GM18909 (cell line): ENCODE measurements at regions not wholly inside any gene's neighbourhood (a gene's known extent, or its start where the extent isn't known, plus 50 kb on each side); places are given as distances from the start of the nearest gene placed in this dataset.
"Not testable (repeated sequence)": the region's sequence is repeated elsewhere in the genome, so short reads cannot be mapped to it uniquely, and the experiment has no call there.

Source experiments
- ATAC-seq: cut with Tn5 transposase; IDR thresholded peaks from one replicate; pipeline ENCODE4 v1.9.1; 2021; ENCODE audit warnings: mild to moderate bottlenecking; ENCODE audit not compliant: unreplicated experiment, poor library complexity

DNA sequence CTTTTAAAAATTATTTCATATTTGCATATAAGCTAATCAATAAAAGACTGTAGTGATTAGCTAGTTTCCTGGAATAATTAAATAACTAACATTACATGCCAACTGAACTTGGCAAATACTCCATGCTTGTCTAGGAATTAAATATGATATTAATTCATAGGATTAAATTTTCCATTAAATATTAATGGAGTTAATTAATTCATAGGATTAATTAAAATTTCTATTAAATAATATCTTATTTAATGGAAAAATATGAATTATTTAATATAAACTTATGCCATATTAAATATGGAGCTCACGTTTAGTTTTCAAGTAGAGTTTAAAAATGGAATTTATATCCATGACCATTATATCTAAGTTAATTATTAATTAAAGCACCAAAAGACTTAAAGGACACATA, 517.8 kb upstream of the DAB2 start:
- no peak for ATAC-seq

DNA sequence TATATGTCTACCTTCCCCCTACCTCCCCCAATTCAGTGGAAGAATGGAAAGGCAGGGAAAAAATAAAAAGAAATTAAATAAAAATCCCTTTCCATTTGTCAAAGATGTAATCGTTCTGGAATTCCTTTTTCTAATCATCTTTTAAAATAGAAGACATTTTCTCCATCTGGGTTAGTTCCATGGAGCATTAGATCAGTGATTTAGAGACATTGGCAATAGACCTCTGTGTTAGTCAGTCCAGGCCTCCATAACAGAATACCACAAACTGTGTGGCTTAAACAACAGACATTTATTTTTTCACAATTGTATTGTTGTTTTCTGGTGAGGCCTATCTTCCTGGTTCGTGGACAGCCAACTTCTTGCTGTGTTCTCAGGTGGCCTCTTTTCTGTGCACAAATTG, 516.6 kb upstream of the DAB2 start:
- no peak for ATAC-seq

DNA sequence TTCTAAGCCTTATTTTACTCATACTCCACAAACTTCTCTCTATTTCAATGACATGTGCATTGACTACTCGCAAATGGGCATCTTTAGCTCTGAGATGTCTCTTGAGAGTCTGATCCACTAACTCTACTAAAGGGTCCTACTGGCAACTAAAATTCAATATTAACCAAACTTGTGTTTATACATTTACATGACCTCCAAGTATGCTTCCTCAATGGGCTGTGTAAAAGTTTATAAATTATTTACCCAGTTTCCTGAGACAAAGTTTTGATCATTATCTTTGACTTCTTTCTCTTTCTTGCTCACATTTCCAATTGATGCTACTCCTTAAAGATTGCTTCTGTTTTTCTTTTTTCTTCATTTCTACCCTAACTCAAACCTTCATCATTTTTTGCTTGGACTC, 510.1 kb upstream of the DAB2 start:
- no peak for ATAC-seq

DNA sequence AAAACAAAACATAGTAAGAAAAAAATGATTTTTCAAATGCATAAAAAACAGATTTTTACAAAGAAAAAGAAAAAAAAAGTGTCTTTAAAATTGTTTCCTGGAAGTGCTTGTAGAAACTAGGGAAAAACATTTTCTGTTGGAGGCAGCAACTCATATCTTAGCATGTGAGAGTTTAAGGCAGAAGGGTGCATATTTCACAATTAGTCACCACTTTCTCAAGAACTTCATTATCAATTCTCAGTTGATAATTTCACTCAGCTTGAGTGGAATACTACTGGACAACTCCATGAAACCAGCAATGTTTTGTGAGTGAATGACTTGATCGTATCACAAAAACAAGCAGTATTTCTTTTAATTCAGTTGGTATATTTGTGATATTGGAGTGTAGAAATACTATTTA, 508.3 kb upstream of the DAB2 start:
- no peak for ATAC-seq

DNA sequence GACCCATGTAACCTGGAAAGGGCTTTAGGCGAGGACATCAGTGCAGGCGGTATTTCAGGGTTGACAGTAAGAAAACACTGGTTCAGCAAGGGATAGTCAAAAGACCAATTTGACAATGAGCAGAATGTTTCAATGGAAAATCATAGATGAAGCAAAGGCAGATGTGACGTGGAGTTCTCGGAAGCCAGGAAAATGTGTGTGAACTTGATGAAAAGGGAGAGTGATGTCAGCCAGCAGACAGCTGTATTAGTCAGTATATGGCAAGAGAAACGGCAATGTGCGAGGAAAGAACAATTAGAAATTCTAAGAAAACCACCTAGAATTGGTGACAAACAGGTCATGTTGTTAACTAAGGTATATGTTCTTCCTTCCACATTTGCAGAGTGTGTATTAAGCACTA, 503.9 kb upstream of the DAB2 start:
- ATAC-seq = no peak

DNA sequence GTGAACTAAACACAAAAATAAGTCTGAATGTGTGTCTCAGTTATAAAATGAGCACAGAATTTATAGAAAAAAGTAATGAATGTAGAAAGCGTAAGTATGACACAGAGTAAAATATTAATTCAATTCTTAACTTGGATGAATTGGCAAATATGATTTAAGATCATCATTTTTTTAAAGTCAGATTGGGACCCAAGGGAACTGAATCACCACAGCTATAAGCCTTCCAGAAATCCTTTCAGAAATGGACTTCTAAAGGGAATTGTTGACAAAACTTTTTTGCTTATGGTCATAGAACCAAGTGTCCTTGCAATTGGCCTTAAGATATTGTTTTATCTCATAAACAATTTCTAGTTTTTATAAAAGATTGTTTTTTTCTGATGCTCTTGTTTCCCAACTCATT, 495.1 kb upstream of the DAB2 start:
- no peak for ATAC-seq

DNA sequence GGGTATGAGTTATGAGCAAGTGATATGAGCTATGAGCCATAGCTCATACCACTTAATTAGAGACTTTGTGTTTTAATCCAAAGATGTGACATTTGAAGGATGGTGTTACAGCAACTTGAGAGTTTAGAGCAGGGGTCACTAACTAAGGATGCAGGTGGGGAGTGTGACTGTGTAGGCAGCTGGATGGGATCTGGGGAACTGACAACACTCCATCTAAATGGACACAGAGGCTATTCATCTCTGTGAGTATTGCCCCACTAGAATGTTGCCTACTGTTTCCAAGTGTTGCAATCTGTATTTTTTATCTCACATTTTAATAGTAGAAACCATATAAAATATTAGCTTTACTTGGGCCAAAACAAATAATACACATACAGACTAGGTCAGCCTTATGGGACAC, 488.1 kb upstream of the DAB2 start:
- no peak for ATAC-seq

DNA sequence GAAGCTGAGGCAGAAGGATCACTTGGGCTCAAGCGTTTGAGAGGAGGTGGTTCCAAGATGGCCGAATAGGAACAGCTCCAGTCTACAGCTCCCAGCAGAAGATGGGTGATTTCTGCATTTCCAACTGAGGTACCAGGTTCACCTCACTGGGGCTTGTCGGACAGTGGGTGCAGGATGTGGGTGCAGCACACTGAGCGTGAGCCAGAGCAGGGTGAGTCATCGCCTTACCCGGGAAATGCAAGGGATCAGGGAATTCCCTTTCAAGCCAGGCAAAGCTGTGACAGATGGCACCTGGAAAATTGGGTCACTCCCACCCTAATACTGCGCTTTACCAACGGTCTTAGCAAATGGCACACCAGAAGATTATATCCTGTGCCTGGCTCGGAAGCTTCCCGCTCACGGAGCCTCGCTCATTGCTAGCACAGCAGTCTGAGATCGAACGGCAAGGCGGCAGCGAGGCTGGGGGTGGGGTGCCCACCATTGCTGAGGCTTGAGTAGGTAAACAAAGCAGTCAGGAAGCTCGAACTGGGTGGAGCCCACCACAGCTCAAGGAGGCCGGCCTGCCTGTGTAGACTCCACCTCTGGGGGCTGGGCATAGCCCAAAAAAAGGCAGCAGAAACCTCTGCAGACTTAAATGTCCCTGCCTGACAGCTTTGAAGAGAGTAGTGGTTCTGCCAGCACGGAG, 482.6 kb upstream of the DAB2 start:
- not testable (repeated sequence) for ATAC-seq

DNA sequence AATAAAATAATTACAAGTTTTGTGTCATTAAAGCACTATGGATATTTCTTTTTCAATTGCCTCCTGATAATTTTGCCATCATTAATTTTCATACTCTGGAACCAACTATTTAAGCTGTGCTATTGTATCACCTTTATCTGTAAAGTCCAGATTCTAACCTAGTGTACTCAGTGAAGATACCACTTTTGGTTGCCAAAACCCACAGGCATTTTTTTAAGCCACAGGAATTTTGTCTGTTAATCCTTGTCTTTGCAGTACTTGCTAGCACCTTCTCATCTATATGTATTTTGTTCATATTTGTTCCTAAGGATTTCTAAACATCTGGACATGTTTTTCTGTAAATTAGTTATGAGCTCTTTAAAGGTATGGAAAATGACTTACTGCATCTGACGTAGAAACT, 481.4 kb upstream of the DAB2 start:
- ATAC-seq = no peak

DNA sequence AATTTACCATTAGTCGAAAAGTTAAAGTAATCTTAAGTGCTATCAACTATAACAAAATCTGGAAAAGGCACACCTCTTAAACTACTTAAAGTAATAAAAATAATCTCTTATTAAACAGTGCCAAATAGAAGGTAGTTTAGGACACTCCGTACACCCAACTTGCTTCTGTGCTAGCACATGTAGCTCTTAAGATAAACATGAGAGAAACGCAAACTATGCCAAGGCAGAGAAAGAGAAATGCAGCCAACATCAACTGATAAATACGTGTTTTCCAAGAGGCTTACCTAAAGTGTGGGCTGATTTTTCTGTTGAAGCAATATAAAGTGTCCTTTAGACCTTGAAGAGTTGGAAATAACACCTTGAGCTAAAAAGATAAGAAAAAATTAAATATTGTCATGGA, 480.6 kb upstream of the DAB2 start:
- ATAC-seq = no peak

DNA sequence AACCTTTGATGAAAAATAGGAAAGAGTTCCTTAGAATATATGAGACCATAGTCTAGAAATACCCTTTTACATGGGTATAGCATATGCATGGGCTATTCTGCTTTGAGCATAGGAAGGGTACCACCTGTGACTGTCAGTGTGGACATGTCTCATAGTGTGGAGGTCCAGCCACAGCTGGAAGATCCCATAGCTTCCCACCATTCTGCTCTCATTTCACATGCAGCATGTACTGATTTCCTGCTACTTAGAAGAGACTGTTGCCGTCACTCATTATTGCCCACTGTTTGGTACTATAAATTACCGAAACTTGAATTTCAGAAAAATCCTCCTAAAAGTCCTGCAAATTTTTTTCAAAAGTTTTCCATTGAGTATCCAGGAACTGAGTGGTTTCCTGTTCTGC, 477.8 kb upstream of the DAB2 start:
- no peak for ATAC-seq

DNA sequence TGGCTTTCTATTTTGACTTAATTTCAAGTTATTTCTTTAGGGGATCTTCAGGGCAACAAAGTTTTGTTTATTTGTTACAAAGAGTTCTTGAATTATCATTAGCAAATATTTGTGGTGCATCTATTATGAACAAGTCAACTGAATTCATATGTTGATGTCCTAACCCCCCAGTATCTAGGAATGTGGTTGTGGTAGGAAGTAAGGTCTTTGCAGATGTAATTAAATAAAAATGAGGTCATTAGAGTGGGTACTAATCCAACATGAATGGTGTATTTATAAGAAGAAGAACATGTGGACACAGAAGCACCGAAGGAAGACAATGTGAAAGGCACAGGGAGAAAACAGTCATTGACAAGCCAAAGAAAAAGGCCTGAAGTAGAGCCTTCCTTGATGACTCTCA, 474.0 kb upstream of the DAB2 start:
- ATAC-seq = no peak

DNA sequence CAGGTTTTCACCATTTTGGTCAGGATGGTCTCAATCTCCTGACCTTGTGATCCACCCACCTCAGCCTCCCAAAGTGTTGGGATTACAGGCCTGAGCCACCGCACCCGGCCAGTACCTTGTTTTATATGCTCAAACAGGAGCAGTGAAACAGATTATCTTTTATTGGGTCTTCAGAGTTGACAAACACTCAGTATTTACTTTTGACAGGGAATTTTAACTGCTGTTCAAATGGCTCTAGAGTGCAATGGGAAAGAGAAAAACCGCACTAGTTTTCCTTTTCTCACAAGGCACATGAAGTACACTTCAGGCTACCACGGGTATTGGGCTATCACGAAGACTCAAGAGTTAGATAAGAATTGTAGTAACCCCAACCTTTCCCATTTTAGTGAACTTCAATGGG, 471.9 kb upstream of the DAB2 start:
- no peak for ATAC-seq

DNA sequence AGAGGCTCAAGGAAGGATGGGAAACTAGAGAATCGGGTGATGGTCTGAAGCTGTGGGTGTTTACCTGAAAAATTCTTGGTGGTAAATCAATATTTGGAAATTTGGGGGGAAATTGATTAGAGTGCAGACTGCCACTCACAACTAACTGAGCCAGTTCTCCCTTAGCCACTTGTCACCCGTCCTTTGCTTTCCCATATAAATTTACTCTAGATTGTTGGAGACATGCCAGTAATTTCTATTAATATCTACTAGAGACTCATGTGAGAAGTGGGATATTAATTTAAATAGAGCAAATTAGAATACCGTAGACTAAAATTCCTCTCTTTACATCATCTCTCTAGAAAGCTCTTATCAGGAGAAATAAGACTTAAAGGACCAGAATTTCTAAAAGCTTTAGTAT, 471.3 kb upstream of the DAB2 start:
- ATAC-seq = no peak

DNA sequence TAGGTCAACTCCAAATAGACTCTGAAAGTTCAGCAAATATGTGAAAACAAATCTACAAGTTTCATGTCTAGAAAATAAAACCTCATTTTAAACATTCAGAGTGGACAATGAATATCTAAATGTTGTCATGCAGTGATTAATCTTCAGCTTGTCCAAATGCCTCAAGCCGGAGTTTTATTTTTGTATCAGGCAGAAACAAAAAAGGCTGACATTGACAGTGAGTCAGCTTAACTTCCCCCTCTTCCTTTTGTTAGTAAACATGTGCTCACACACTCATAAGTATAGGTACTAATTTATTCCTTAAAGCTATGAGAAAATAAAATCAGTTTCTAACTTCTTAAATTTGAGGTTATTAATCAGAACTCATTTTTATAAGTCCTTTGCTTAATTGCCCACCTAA, 467.9 kb upstream of the DAB2 start:
- no peak for ATAC-seq

DNA sequence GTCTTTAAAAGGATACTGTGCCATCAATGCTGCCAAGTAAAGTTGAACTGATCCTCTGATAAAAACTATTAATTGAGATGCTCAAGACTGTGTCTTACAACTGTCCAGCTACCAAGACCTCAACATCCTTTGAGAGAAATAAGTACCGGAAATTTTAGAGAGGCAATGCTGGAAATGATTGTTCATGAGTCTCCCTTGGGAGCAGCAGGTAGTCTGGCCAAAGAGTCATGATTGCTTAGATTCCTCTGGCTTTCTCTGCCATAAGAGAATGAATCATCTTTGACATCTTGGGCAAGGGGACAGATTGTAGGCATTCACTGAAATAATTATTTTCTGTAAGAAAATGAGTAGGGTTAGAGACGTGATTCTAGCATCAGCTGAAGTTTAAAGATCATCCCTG, 466.6 kb upstream of the DAB2 start:
- no peak for ATAC-seq

DNA sequence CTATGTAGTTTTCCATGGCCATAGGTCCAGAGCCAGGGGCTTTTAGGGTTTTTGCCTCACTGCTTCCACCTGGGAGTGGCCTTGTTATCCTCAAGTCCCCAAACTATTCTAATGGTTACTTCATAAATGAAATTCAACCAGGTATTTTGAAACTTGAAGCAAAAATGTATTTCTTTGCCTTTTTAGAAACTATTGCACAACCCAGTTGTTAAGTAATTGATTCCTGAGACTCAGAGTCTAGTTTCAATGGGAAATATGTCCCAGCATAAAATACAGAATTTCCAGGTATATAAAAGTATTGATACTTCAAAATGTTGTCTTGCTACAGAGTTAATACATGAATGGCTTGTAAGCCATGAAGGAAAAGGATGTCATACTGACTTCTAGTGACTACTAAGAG, 456.2 kb upstream of the DAB2 start:
- no peak for ATAC-seq

DNA sequence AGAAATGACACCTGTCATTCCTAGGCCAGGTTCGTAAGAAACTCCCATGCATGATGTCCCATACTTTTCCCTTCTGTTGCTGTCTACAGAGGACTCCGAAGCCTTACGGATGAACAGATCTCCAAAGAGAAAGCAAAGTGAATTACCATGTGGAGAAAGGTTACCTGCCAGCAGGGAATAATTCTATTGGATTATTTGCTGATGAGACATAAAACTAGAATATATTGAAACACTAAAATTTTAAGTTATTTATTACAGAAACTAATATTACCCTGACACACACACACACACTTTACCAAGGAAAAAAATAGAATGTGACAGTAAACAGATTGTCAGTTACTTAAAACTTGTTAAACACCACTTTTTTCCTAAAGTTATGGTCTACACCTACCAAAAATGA, 452.7 kb upstream of the DAB2 start:
- ATAC-seq = no peak

DNA sequence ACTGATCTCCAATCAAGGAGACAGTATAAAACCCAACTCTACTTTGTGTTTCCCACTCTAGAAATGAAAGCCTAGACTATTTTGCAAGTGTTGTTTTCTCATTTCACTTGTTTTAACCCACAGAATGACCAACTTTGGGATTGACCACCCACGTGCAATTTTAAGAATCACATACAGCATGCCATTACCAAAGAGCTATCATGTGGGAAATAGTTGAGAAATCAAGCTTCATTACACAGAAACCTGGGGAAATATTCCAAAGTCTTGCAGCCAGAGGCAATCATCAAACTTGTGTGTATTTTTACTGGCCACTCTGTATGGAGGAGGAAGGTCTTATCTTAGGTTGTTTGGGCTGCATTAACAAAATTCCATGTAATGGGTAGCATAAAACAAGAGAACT, 451.4 kb upstream of the DAB2 start:
- no peak for ATAC-seq

DNA sequence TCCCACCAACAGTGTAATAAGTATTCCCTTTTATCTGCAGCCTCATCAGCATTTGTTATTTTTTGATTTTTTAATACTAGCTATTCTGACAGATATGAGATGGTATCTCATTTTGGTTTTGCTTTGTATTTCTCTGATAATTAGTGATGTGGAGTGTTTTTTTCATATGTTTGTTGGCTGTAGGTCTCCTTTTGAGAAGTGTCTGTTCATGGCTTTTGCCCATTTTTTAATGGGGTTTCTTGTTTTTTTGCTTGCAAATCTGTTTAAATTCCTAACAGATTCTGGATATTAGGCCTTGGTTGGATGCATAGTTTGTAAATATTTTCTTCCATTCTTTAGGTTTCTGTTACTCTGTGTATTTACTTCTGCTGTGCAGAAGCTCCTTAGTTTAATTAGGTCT, 445.4 kb upstream of the DAB2 start:
- ATAC-seq = no peak

DNA sequence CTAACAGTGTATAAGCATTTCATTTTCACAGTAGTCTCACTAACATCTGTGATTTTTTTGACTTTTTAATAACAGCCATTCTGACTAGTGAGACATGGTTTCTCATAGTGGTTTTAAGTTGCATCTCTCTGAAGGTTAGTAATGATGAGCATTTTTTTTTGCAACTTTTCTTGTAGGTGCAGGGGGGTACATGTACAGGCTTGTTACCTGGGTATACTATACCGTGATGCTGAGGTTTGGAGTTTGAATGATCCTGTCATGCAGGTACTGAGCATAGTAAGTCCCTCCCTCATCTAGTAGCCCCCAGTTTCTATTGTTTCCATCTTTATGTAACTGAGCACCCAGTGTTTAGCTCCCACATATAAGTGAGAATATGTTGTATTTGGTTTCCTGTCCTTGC, 444.6 kb upstream of the DAB2 start:
- no peak for ATAC-seq

DNA sequence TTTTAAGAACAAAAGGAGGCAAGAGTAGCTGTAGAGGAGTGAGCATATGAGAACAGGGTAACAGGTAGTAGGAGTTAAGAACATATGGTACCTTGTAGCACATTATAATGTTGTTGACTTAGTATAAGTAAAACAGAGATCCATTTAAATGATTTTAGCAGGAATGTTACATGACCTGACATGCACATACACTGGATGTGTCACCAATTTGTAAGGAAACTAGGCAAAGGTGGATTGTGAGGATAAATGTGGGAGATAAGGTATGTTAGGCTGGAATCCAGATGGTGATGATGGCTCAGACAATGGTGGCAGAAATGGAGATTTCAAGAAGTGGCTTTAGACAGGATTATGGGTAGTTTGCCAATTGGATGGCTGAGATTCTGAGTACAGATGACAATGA, 443.1 kb upstream of the DAB2 start:
- ATAC-seq = no peak

DNA sequence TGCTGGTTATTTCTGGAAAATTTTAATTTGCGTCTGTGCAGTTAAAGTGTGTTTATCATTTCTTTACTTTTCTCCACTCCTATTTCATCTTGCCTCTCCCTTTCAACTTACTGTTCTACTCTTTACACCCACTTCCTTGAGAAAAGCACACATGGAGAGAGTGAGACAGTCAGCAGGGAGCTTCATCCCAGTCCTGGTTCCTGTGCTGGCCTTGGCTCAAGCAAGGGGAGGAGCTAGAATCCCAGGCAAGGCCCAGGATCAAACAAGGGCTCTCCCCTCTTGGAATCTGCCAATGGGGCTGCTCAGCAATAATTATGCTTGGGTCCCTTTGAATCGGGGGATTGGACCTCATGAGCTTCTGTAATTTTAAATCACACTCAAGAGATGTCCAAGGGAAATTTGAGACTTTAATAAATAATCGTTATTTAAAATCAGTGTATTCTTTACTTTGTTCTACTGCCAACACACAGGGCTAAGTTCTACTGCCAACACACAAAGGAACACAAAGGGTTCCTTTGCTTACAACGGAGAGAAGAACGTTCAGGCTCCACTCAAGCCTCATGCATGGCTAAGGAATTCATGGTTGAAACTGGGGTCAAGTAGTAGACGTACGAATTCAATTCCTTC, 439.3 kb upstream of the DAB2 start:
- ATAC-seq = no peak
